ENCODE measurements at regions not wholly inside any gene's neighbourhood (a gene's known extent, or its start where the extent isn't known, plus 50 kb on each side); places are given as distances from the start of the nearest gene placed in this dataset.

DNA sequence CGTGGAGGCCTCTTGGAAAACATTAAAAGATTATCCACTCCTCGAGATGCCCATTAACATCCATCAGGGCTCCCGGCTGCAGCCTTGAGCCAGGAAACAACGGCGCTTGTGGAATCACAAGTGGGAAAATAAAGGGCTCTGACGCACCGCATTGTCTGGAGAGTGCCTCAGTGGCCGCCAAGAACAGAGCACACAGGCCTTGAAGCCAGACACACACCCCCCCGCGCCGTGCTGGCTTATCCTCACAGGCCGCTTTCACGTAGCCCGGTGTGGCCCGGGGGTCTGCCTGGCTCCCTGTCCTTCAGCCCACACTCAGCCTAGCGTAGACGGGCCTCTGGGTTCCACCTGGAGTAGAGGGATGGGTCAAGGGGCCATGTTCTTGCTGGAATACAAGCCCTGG is 1020.5 kb downstream of the BRD1 start (continued):
- no peak for TF ChIP-seq ZNF788 (CRISPR knock-in tag; IDR thresholded peaks at IDR 0.05; ENCODE audit: borderline replicate concordance)
- TF ChIP-seq NAIF1 (CRISPR knock-in tag; IDR thresholded peaks at IDR 0.05; ENCODE audit: borderline replicate concordance), result no peak
- no peak for TF ChIP-seq ZNF792 (CRISPR knock-in tag; IDR thresholded peaks at IDR 0.05)
- no peak for TF ChIP-seq SMAD1 (CRISPR knock-in tag; IDR thresholded peaks at IDR 0.05; ENCODE audit: borderline replicate concordance, low read depth)
- TF ChIP-seq EZH2 (conservative IDR thresholded peaks at IDR 0.05; ENCODE audit: low read depth, low read length), result no peak
- TF ChIP-seq ZFP36L2 (CRISPR knock-in tag; IDR thresholded peaks at IDR 0.05), result no peak
- TF ChIP-seq, protein P1, sequence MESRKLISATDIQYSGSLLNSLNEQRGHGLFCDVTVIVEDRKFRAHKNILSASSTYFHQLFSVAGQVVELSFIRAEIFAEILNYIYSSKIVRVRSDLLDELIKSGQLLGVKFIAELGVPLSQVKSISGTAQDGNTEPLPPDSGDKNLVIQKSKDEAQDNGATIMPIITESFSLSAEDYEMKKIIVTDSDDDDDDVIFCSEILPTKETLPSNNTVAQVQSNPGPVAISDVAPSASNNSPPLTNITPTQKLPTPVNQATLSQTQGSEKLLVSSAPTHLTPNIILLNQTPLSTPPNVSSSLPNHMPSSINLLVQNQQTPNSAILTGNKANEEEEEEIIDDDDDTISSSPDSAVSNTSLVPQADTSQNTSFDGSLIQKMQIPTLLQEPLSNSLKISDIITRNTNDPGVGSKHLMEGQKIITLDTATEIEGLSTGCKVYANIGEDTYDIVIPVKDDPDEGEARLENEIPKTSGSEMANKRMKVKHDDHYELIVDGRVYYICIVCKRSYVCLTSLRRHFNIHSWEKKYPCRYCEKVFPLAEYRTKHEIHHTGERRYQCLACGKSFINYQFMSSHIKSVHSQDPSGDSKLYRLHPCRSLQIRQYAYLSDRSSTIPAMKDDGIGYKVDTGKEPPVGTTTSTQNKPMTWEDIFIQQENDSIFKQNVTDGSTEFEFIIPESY (CRISPR knock-in tag; IDR thresholded peaks at IDR 0.05), result no peak
- no peak for TF ChIP-seq ZNF776 (CRISPR knock-in tag; IDR thresholded peaks at IDR 0.05)
- no peak for TF ChIP-seq MAZ (IDR thresholded peaks at IDR 0.05; ENCODE audit: borderline replicate concordance, low read depth, low read length)
- TF ChIP-seq MAZ (CRISPR knock-in tag; IDR thresholded peaks at IDR 0.05; ENCODE audit: low read depth), result no peak
- no peak for TF ChIP-seq JUN (CRISPR knock-in tag; IDR thresholded peaks at IDR 0.05)
- TF ChIP-seq, protein P2, sequence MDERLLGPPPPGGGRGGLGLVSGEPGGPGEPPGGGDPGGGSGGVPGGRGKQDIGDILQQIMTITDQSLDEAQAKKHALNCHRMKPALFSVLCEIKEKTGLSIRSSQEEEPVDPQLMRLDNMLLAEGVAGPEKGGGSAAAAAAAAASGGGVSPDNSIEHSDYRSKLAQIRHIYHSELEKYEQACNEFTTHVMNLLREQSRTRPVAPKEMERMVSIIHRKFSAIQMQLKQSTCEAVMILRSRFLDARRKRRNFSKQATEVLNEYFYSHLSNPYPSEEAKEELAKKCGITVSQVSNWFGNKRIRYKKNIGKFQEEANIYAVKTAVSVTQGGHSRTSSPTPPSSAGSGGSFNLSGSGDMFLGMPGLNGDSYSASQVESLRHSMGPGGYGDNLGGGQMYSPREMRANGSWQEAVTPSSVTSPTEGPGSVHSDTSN (CRISPR knock-in tag; IDR thresholded peaks at IDR 0.05), result no peak

Measured in HepG2 (cell line).